SK-N-SH treated with all-trans-retinoic acid at 6 μM for 48 hours (cell line): ENCODE measurements at regions not wholly inside any gene's neighbourhood (a gene's known extent, or its start where the extent isn't known, plus 50 kb on each side); places are given as distances from the start of the nearest gene placed in this dataset.

Experiments
- ATAC-seq: fragments of 200-7000 bp; cut with Tn5 transposase; 3 replicates; pipeline ENCODE4 v1.9.1; 2020; ENCODE audit warnings: mild to moderate bottlenecking, moderate library complexity
- ARNTL ChIP-seq: fragments of 450-650 bp; formaldehyde crosslinking; IDR thresholded peaks from 2 replicates; pipeline ENCODE4 v1.5.0; 2020; ENCODE audit warnings: low read depth, mild to moderate bottlenecking, moderate library complexity, borderline replicate concordance
- BACH2 ChIP-seq: fragments of 250-450 bp; sonication (Bioruptor Pico); IDR thresholded peaks from 2 replicates; pipeline ENCODE4 v1.9.0; 2021; ENCODE audit warnings: mild to moderate bottlenecking, borderline replicate concordance
- CSDC2 ChIP-seq: fragments of 250-450 bp; sonication (Bioruptor Pico); IDR thresholded peaks from 2 replicates; pipeline ENCODE4 v1.5.0; 2020; ENCODE audit warnings: mild to moderate bottlenecking, moderate library complexity
- GLIS3 ChIP-seq: fragments of 250-450 bp; sonication (Bioruptor Pico); IDR thresholded peaks from 2 replicates; pipeline ENCODE4 v1.5.0; 2020; ENCODE audit warnings: mild to moderate bottlenecking, moderate library complexity
- PPARA ChIP-seq: fragments of 250-450 bp; sonication (Bioruptor Pico); IDR thresholded peaks from 2 replicates; pipeline ENCODE4 v1.5.0; 2020; ENCODE audit warnings: mild to moderate bottlenecking, borderline replicate concordance
- RARB ChIP-seq: fragments of 250-450 bp; sonication (Bioruptor Pico); IDR thresholded peaks from 2 replicates; pipeline ENCODE4 v1.8.0; 2021; ENCODE audit warnings: mild to moderate bottlenecking, moderate library complexity
- SNAI2 ChIP-seq: fragments of 250-450 bp; sonication (Bioruptor Pico); IDR thresholded peaks from 2 replicates; pipeline ENCODE4 v1.5.0; 2020; ENCODE audit warnings: mild to moderate bottlenecking, moderate library complexity
- TCF4 ChIP-seq: fragments of 250-450 bp; sonication (Bioruptor Pico); IDR thresholded peaks from 2 replicates; pipeline ENCODE4 v1.8.0; 2021; ENCODE audit warnings: mild to moderate bottlenecking, moderate library complexity, borderline replicate concordance
- TOX ChIP-seq: fragments of 250-450 bp; sonication (Bioruptor Pico); IDR thresholded peaks from 2 replicates; pipeline ENCODE4 v1.8.0; 2021; ENCODE audit warnings: mild to moderate bottlenecking, moderate library complexity, borderline replicate concordance
- ZFP3 ChIP-seq: fragments of 250-450 bp; sonication (Bioruptor Pico); IDR thresholded peaks from 2 replicates; pipeline ENCODE4 v1.5.0; 2020; ENCODE audit warnings: mild to moderate bottlenecking, moderate library complexity
- ZNF70 ChIP-seq: fragments of 450-650 bp; formaldehyde crosslinking; IDR thresholded peaks from 2 replicates; pipeline ENCODE4 v1.5.0; 2020; ENCODE audit warnings: mild to moderate bottlenecking, moderate library complexity
- ZNF8 ChIP-seq: fragments of 450-650 bp; formaldehyde crosslinking; IDR thresholded peaks from 2 replicates; pipeline ENCODE4 v1.5.0; 2020; ENCODE audit warnings: mild to moderate bottlenecking, moderate library complexity
- TF ChIP-seq, protein P1 (sequence below): fragments of 250-450 bp; sonication (Bioruptor Pico); IDR thresholded peaks from 2 replicates; pipeline ENCODE4 v1.8.0; 2021; ENCODE audit warnings: low read depth, mild to moderate bottlenecking, moderate library complexity, borderline replicate concordance
- TF ChIP-seq, protein P2 (sequence below): fragments of 250-450 bp; sonication (Bioruptor Pico); IDR thresholded peaks from 2 replicates; pipeline ENCODE4 v1.5.0; 2020; ENCODE audit warnings: mild to moderate bottlenecking, moderate library complexity
- TF ChIP-seq, protein P3 (sequence below): fragments of 250-450 bp; sonication (Bioruptor Pico); IDR thresholded peaks from 2 replicates; pipeline ENCODE4 v1.5.1; 2021; ENCODE audit warnings: mild to moderate bottlenecking, moderate library complexity
- TF ChIP-seq, protein P4 (sequence below): fragments of 250-450 bp; sonication (Bioruptor Pico); IDR thresholded peaks from 2 replicates; pipeline ENCODE4 v1.5.1; 2020; ENCODE audit warnings: low read depth, mild to moderate bottlenecking, moderate library complexity
- TF ChIP-seq, protein P5 (sequence below): fragments of 250-450 bp; sonication (Bioruptor Pico); IDR thresholded peaks from 2 replicates; pipeline ENCODE4 v1.8.0; 2020; ENCODE audit warnings: mild to moderate bottlenecking, moderate library complexity, borderline replicate concordance

DNA sequence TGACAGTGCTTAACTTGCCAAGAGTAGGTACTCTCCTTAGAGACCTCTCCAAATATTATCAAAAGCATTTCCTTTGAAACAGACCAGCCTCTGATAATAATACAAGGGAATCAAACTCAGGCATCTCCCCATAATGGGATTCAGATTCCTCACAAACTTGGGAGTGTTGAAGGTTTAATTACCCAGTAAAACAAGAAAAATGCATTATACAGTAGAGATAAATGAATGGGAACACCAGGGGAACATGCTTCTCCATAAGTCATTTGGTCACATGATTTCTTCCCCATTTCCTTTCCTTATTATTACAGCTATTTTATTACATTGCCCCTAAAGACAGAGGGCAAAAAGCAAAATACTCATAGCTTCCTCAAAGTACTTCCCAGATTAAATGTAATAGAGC lies 325.0 kb upstream of the CDIN1 start (continued):
- TF ChIP-seq, protein P1, sequence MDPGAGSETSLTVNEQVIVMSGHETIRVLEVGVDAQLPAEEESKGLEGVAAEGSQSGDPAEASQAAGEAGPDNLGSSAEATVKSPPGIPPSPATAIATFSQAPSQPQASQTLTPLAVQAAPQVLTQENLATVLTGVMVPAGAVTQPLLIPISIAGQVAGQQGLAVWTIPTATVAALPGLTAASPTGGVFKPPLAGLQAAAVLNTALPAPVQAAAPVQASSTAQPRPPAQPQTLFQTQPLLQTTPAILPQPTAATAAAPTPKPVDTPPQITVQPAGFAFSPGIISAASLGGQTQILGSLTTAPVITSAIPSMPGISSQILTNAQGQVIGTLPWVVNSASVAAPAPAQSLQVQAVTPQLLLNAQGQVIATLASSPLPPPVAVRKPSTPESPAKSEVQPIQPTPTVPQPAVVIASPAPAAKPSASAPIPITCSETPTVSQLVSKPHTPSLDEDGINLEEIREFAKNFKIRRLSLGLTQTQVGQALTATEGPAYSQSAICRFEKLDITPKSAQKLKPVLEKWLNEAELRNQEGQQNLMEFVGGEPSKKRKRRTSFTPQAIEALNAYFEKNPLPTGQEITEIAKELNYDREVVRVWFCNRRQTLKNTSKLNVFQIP (CRISPR knock-in tag), result no peak

DNA sequence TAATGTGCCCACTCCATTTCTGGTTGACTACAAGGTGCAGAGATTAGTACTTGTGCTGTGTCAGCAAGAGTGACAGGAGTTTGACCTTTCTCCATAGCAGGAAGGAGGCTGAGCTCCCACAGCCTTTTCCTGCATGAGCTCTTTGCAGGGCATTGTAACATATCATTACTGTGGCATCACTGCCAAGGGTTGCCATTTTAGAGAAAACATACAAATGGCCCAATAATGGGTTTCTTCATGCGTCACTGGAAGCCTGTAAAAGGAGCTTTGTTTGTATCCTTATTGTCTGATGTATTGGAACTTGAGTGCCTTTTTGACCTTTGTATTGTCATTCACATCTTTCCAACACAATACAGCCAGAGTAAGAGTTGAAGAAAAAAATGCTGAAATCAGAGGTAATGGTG lies 323.0 kb upstream of the CDIN1 start:
- TF ChIP-seq, protein P2, sequence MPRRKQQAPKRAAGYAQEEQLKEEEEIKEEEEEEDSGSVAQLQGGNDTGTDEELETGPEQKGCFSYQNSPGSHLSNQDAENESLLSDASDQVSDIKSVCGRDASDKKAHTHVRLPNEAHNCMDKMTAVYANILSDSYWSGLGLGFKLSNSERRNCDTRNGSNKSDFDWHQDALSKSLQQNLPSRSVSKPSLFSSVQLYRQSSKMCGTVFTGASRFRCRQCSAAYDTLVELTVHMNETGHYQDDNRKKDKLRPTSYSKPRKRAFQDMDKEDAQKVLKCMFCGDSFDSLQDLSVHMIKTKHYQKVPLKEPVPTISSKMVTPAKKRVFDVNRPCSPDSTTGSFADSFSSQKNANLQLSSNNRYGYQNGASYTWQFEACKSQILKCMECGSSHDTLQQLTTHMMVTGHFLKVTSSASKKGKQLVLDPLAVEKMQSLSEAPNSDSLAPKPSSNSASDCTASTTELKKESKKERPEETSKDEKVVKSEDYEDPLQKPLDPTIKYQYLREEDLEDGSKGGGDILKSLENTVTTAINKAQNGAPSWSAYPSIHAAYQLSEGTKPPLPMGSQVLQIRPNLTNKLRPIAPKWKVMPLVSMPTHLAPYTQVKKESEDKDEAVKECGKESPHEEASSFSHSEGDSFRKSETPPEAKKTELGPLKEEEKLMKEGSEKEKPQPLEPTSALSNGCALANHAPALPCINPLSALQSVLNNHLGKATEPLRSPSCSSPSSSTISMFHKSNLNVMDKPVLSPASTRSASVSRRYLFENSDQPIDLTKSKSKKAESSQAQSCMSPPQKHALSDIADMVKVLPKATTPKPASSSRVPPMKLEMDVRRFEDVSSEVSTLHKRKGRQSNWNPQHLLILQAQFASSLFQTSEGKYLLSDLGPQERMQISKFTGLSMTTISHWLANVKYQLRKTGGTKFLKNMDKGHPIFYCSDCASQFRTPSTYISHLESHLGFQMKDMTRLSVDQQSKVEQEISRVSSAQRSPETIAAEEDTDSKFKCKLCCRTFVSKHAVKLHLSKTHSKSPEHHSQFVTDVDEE (CRISPR knock-in tag), result no peak
- TF ChIP-seq ZNF8 (CRISPR knock-in tag) (no peak), ARNTL (CRISPR knock-in tag) (no peak), GLIS3 (CRISPR knock-in tag) (no peak), ZNF70 (CRISPR knock-in tag) (no peak)
- ATAC-seq, result no peak

DNA sequence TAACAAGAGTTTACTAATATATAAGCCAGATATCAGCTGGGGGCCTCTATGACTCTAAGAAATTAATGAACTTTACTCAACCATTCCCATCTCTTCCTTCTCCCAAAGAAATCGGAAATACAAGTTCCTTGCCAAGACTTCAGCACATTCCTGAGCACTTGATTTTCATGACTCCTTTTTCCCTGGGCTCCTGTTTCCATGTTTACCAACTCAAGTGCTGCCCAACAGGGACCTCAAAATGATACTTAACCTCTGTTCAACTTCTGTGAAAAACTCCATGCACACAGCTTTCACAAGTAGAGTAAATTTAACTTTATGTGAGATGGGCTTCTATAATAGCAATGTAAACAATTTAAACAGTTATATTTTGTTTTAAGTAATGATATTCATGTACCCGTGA lies 315.8 kb upstream of the CDIN1 start:
- TF ChIP-seq CSDC2 (CRISPR knock-in tag) (no peak), SNAI2 (CRISPR knock-in tag) (no peak), BACH2 (no peak), PPARA (CRISPR knock-in tag) (no peak), GLIS3 (CRISPR knock-in tag) (no peak), ZFP3 (CRISPR knock-in tag) (no peak)
- TF ChIP-seq, protein P3, sequence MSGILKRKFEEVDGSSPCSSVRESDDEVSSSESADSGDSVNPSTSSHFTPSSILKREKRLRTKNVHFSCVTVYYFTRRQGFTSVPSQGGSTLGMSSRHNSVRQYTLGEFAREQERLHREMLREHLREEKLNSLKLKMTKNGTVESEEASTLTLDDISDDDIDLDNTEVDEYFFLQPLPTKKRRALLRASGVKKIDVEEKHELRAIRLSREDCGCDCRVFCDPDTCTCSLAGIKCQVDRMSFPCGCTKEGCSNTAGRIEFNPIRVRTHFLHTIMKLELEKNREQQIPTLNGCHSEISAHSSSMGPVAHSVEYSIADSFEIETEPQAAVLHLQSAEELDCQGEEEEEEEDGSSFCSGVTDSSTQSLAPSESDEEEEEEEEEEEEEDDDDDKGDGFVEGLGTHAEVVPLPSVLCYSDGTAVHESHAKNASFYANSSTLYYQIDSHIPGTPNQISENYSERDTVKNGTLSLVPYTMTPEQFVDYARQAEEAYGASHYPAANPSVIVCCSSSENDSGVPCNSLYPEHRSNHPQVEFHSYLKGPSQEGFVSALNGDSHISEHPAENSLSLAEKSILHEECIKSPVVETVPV (CRISPR knock-in tag), result no peak
- TF ChIP-seq, protein P2 (CRISPR knock-in tag), result no peak
- TF ChIP-seq, protein P4, sequence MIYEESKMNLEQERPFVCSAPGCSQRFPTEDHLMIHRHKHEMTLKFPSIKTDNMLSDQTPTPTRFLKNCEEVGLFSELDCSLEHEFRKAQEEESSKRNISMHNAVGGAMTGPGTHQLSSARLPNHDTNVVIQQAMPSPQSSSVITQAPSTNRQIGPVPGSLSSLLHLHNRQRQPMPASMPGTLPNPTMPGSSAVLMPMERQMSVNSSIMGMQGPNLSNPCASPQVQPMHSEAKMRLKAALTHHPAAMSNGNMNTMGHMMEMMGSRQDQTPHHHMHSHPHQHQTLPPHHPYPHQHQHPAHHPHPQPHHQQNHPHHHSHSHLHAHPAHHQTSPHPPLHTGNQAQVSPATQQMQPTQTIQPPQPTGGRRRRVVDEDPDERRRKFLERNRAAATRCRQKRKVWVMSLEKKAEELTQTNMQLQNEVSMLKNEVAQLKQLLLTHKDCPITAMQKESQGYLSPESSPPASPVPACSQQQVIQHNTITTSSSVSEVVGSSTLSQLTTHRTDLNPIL (CRISPR knock-in tag), result no peak
- no peak for ATAC-seq

DNA sequence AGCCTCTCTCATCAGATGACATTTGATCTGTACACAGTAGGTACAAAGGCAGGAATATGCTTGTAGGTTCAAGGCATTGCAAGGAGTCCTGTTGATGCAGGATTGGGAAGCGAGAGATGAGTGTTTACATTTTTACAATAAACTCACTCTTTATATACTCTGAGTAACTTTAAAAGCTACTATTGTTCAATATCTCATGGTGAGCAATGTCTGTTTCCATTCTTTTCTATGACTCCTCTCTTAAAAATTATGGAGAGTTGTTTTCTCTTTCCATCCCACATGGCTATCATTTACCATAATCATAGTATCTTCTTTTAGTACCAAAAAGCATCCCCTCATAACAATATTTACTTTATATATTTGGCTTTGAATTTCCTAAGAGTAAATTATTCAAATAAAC lies 314.0 kb upstream of the CDIN1 start:
- ATAC-seq, result no peak
- TF ChIP-seq BACH2, result no peak
- TF ChIP-seq, protein P5, sequence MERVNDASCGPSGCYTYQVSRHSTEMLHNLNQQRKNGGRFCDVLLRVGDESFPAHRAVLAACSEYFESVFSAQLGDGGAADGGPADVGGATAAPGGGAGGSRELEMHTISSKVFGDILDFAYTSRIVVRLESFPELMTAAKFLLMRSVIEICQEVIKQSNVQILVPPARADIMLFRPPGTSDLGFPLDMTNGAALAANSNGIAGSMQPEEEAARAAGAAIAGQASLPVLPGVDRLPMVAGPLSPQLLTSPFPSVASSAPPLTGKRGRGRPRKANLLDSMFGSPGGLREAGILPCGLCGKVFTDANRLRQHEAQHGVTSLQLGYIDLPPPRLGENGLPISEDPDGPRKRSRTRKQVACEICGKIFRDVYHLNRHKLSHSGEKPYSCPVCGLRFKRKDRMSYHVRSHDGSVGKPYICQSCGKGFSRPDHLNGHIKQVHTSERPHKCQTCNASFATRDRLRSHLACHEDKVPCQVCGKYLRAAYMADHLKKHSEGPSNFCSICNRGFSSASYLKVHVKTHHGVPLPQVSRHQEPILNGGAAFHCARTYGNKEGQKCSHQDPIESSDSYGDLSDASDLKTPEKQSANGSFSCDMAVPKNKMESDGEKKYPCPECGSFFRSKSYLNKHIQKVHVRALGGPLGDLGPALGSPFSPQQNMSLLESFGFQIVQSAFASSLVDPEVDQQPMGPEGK (CRISPR knock-in tag), result no peak
- no peak for TF ChIP-seq TOX (CRISPR knock-in tag)
- no peak for TF ChIP-seq PPARA (CRISPR knock-in tag)
- TF ChIP-seq ARNTL (CRISPR knock-in tag), result no peak
- TF ChIP-seq RARB, result no peak
- no peak for TF ChIP-seq ZFP3 (CRISPR knock-in tag)
- TF ChIP-seq, protein P3 (CRISPR knock-in tag), result no peak
- TF ChIP-seq TCF4 (CRISPR knock-in tag), result no peak
